Subcutaneous abdominal adipose tissue (tissue), 5 donors: ENCODE measurements at regions not wholly inside any gene's neighbourhood (a gene's known extent, or its start where the extent isn't known, plus 50 kb on each side); places are given as distances from the start of the nearest gene placed in this dataset.

Source experiments
- H3K27ac ChIP-seq: one replicate; pipeline ENCODE4 v1.7.0; 2013; ENCODE audit warnings: low read depth, mild to moderate bottlenecking, inconsistent platforms, low read length, moderate library complexity
- H3K27me3 ChIP-seq, 5 donors: one replicate each; pipeline ENCODE4 v1.7.0; 2013; ENCODE audit warnings: low read length in 5 of 5, inconsistent platforms in 1 of 5; ENCODE audit not compliant: control insufficient read depth in 5 of 5, insufficient read depth in 4 of 5
- H3K36me3 ChIP-seq, 5 donors: one replicate each; pipeline ENCODE4 v1.7.0; 2013; ENCODE audit warnings: low read length in 5 of 5; ENCODE audit not compliant: control insufficient read depth in 5 of 5, insufficient read depth in 5 of 5
- H3K4me1 ChIP-seq, 5 donors: one replicate each; pipeline ENCODE4 v1.7.0; 2013; ENCODE audit warnings: low read length in 5 of 5, mild to moderate bottlenecking in 3 of 5, moderate library complexity in 1 of 5; ENCODE audit not compliant: control insufficient read depth in 5 of 5, insufficient read depth in 5 of 5
- H3K4me3 ChIP-seq, 5 donors: one replicate each; pipeline ENCODE4 v1.7.0; 2013; ENCODE audit warnings: low read length in 5 of 5, low read depth in 1 of 5
- H3K9ac ChIP-seq, 5 donors: one replicate each; pipeline ENCODE4 v1.7.0; 2013; ENCODE audit warnings: low read length in 5 of 5, mild to moderate bottlenecking in 4 of 5, moderate library complexity in 3 of 5
- H3K9me3 ChIP-seq, 5 donors: one replicate each; pipeline ENCODE4 v1.7.0; 2013; ENCODE audit warnings: low read length in 5 of 5; ENCODE audit not compliant: control insufficient read depth in 5 of 5
- donor health status: healthy.
- donor health status: healthy.
- donor health status: healthy.
- donor health status: healthy.
- donor health status: healthy.

- Histone ChIP-seq H3K9me3 (peaks cover 0 to 5% (median 2%) of the 10 kb centered on the region in 5 donors), H3K4me1 (no peaks in the 10 kb centered on the region), H3K4me3 (no peak overlapping the region), H3K27ac (no peak overlapping the region), H3K36me3 (no peaks in the 10 kb centered on the region), H3K9ac (no peak overlapping the region), H3K27me3 (no peaks in the 10 kb centered on the region)
Observed at GRCh38 chr15:67906382-67906781, 66.5 kb upstream of the RNU6-1 start.

- no peaks in the 10 kb centered on the region for H3K4me1 ChIP-seq
- H3K27ac ChIP-seq: no peak overlapping the region
- H3K27me3 ChIP-seq: no peaks in the 10 kb centered on the region
- no peak overlapping the region for H3K9ac ChIP-seq
- H3K36me3 ChIP-seq: no peaks in the 10 kb centered on the region
- H3K4me3 ChIP-seq: no peak overlapping the region
- H3K9me3 ChIP-seq: peaks cover 0 to 5% (median 2%) of the 10 kb centered on the region in 5 donors
Observed at GRCh38 chr15:67907184-67907723, 67.4 kb upstream of the RNU6-1 start.

GRCh38 chr15:67908756-67909155, 68.9 kb upstream of the RNU6-1 start:
- H3K4me3 ChIP-seq: no peak overlapping the region
- H3K4me1 ChIP-seq: no peaks in the 10 kb centered on the region
- H3K9ac ChIP-seq: no peak overlapping the region
- no peak overlapping the region for H3K27ac ChIP-seq
- no peaks in the 10 kb centered on the region for H3K27me3 ChIP-seq
- H3K36me3 ChIP-seq: no peaks in the 10 kb centered on the region
- peaks cover 0 to 5% (median 2%) of the 10 kb centered on the region in 5 donors for H3K9me3 ChIP-seq

DNA sequence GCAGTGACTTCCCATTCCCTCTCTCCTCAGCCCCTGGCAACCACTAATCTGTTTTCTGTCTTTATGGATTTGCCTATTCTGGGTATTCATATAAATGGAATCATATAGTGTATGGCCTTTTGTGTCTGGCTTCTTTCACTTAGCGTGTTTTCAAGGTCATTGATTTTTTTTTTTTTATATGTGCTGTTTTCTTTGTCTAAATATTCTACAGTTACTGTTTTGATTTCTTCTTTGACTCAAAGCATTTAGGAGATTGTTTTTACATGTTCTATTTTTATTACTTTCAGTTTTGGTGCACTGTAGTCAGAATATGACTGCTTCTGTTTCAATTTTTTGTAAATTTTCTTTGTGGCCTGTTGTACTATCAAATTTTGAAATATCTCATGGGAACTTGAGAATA, 71.9 kb upstream of the RNU6-1 start:
- Histone ChIP-seq H3K27me3 (no peaks in the 10 kb centered on the region), H3K4me1 (peaks cover 0 to 17% (median 12%) of the 10 kb centered on the region in 5 donors), H3K27ac (no peak overlapping the region), H3K36me3 (no peaks in the 10 kb centered on the region), H3K9me3 (peaks cover 0 to 5% (median 2%) of the 10 kb centered on the region in 5 donors), H3K9ac (no peak overlapping the region), H3K4me3 (no peak overlapping the region)

- Histone ChIP-seq H3K4me1 (peaks cover 0 to 17% (median 12%) of the 10 kb centered on the region in 5 donors), H3K9me3 (peaks cover 0 to 11% (median 4%) of the 10 kb centered on the region in 5 donors), H3K4me3 (no peak overlapping the region), H3K9ac (no peak overlapping the region), H3K27me3 (no peaks in the 10 kb centered on the region), H3K36me3 (no peaks in the 10 kb centered on the region), H3K27ac (no peak overlapping the region)
Observed at GRCh38 chr15:67914028-67914427, 74.2 kb upstream of the RNU6-1 start.

- Histone ChIP-seq H3K36me3 (no peaks in the 10 kb centered on the region), H3K4me3 (no peak overlapping the region), H3K9me3 (peaks cover 0 to 8% (median 4%) of the 10 kb centered on the region in 5 donors), H3K4me1 (peaks cover 0 to 17% (median 12%) of the 10 kb centered on the region in 5 donors), H3K9ac (no peak overlapping the region), H3K27ac (no peak overlapping the region), H3K27me3 (no peaks in the 10 kb centered on the region)
Observed at GRCh38 chr15:67914537-67915460, 75.0 kb upstream of the RNU6-1 start.

- H3K9me3 ChIP-seq: peaks cover 0 to 6% (median 0%) of the 10 kb centered on the region in 5 donors
- H3K4me3 ChIP-seq: no peak overlapping the region
- H3K4me1 ChIP-seq: peaks cover 0 to 17% (median 12%) of the 10 kb centered on the region in 5 donors
- H3K27ac ChIP-seq: no peak overlapping the region
- H3K9ac ChIP-seq: no peak overlapping the region
- H3K27me3 ChIP-seq: no peaks in the 10 kb centered on the region
- H3K36me3 ChIP-seq: no peaks in the 10 kb centered on the region
Observed at GRCh38 chr15:67915461-67916374, 75.9 kb upstream of the RNU6-1 start.

DNA sequence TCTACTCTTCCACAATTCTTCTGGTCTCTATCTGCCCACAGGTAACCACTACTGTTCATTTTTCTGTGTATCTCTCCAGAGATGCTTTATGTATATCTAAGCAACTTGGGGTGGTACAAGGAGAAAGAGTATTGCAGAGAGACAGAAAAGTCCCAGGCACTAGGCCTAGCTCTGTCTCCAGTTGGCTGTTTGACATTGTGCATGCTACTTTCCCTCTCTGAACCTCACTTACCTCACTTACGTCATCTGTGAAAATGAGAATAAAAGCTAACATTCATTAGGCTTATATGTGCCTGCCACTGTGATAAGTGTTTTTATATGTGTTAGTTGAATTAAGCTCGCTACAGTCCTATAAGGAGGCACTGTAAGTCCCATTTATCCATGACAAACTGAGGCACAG, 76.7 kb upstream of the RNU6-1 start:
- Histone ChIP-seq H3K9me3 (peaks cover 0 to 6% (median 0%) of the 10 kb centered on the region in 5 donors), H3K36me3 (no peaks in the 10 kb centered on the region), H3K27ac (no peak overlapping the region), H3K4me3 (no peak overlapping the region), H3K9ac (no peak overlapping the region), H3K27me3 (no peaks in the 10 kb centered on the region), H3K4me1 (peaks cover 0 to 17% (median 12%) of the 10 kb centered on the region in 5 donors)

GRCh38 chr15:67917037-67917436, 77.2 kb upstream of the RNU6-1 start:
- Histone ChIP-seq H3K27ac (no peak overlapping the region), H3K27me3 (no peaks in the 10 kb centered on the region)

More at GRCh38 chr15:67917037-67917436, 77.2 kb upstream of the RNU6-1 start:
- peaks cover 0 to 6% (median 0%) of the 10 kb centered on the region in 5 donors for H3K9me3 ChIP-seq
- H3K36me3 ChIP-seq: no peaks in the 10 kb centered on the region
- peaks cover 0 to 17% (median 12%) of the 10 kb centered on the region in 5 donors for H3K4me1 ChIP-seq
- no peak overlapping the region for H3K4me3 ChIP-seq
- H3K9ac ChIP-seq: no peak overlapping the region
